KMS-11 (cell line): ENCODE measurements at regions not wholly inside any gene's neighbourhood (a gene's known extent, or its start where the extent isn't known, plus 50 kb on each side); places are given as distances from the start of the nearest gene placed in this dataset.
"Not testable (repeated sequence)": the region's sequence is repeated elsewhere in the genome, so short reads cannot be mapped to it uniquely, and the experiment has no call there.

ENCODE experiments used
- H2AFZ ChIP-seq: fragments of 200-600 bp; sonication (generic); 2 replicates; pipeline ENCODE4 v1.6.1; 2016; ENCODE audit warnings: antibody characterized with exemption, mixed run types, low read depth
- H3K27ac ChIP-seq: fragments of 200-600 bp; sonication (generic); 2 replicates; pipeline ENCODE4 v1.6.1; 2016; ENCODE audit warnings: mild to moderate bottlenecking, mixed run types
- H3K27me3 ChIP-seq: fragments of 200-600 bp; sonication (generic); 2 replicates; pipeline ENCODE4 v1.6.1; 2017; ENCODE audit warnings: mild to moderate bottlenecking, low read depth, mixed run types, moderate library complexity; ENCODE audit not compliant: insufficient read depth
- H3K36me3 ChIP-seq: fragments of 200-600 bp; sonication (generic); 2 replicates; pipeline ENCODE4 v1.6.1; 2017; ENCODE audit warnings: mild to moderate bottlenecking, mixed run types; ENCODE audit not compliant: insufficient read depth
- H3K4me1 ChIP-seq: fragments of 200-600 bp; sonication (generic); 2 replicates; pipeline ENCODE4 v1.6.1; 2016; ENCODE audit warnings: mild to moderate bottlenecking, low read depth, mixed run types; ENCODE audit not compliant: poor library complexity, severe bottlenecking
- H3K4me2 ChIP-seq: fragments of 200-600 bp; sonication (generic); 2 replicates; pipeline ENCODE4 v1.7.0; 2016; ENCODE audit warnings: mild to moderate bottlenecking, mixed run types
- H3K4me3 ChIP-seq: fragments of 200-600 bp; sonication (generic); IDR thresholded peaks from 2 replicates; pipeline ENCODE4 v1.6.1; 2017; ENCODE audit warnings: low read depth, low read length, mixed read lengths; ENCODE audit not compliant: insufficient read depth
- H3K79me2 ChIP-seq: fragments of 200-600 bp; sonication (generic); 2 replicates; pipeline ENCODE4 v1.6.1; 2016; ENCODE audit warnings: low read depth, mixed run types; ENCODE audit not compliant: insufficient read depth
- H3K9ac ChIP-seq: fragments of 200-600 bp; sonication (generic); 2 replicates; pipeline ENCODE4 v1.6.1; 2016; ENCODE audit warnings: mild to moderate bottlenecking, mixed run types
- H4K20me1 ChIP-seq: fragments of 200-600 bp; sonication (generic); 2 replicates; pipeline ENCODE4 v1.6.1; 2016; ENCODE audit warnings: mild to moderate bottlenecking, mixed run types; ENCODE audit not compliant: insufficient read depth
- TF ChIP-seq, protein P1 (sequence below): fragments of 200-600 bp; sonication (generic); conservative IDR thresholded peaks from 2 replicates; pipeline ENCODE4 v1.6.1; 2017; ENCODE audit warnings: low read depth, mild to moderate bottlenecking, antibody characterized with exemption, low read length, moderate library complexity, mixed read lengths

DNA sequence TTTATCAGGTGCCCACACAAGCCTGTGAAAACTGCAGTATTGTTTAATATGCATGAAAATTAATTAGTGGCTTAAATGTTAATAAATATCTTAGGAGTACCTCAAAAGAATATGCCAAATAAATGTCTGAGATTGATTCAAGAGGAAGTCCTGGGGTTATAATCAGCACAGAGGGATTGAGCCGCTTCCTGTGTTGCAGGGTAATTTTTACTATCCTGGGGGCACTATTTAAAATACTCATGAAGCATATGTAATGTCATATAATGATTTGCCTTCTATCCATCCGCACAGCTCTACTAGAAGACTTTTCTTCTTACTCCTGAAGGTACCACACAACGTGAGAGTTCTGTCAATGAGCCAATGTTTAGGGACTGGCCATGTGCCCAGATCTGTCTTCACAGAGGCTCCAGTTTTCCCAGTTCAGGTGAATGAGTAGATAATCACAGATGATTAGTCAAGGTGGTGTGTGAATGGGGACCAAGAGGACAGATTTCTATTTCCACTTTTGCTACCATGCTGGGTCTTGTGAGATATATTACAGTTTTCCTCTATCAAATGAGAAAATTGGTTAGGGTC lies 233.3 kb downstream of the USP46 start:
- TF ChIP-seq, protein P1, sequence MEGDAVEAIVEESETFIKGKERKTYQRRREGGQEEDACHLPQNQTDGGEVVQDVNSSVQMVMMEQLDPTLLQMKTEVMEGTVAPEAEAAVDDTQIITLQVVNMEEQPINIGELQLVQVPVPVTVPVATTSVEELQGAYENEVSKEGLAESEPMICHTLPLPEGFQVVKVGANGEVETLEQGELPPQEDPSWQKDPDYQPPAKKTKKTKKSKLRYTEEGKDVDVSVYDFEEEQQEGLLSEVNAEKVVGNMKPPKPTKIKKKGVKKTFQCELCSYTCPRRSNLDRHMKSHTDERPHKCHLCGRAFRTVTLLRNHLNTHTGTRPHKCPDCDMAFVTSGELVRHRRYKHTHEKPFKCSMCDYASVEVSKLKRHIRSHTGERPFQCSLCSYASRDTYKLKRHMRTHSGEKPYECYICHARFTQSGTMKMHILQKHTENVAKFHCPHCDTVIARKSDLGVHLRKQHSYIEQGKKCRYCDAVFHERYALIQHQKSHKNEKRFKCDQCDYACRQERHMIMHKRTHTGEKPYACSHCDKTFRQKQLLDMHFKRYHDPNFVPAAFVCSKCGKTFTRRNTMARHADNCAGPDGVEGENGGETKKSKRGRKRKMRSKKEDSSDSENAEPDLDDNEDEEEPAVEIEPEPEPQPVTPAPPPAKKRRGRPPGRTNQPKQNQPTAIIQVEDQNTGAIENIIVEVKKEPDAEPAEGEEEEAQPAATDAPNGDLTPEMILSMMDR: no peak
- Histone ChIP-seq H4K20me1 (no peaks in the 10 kb centered on the region), H3K4me1 (no peaks in the 10 kb centered on the region), H3K4me3 (no peak overlapping the region), H3K36me3 (no peaks in the 10 kb centered on the region), H3K79me2 (no peaks in the 10 kb centered on the region), H3K27ac (no peak overlapping the region), H2AFZ (no peak overlapping the region), H3K4me2 (no peak overlapping the region), H3K27me3 (no peaks in the 10 kb centered on the region), H3K9ac (no peak overlapping the region)

DNA sequence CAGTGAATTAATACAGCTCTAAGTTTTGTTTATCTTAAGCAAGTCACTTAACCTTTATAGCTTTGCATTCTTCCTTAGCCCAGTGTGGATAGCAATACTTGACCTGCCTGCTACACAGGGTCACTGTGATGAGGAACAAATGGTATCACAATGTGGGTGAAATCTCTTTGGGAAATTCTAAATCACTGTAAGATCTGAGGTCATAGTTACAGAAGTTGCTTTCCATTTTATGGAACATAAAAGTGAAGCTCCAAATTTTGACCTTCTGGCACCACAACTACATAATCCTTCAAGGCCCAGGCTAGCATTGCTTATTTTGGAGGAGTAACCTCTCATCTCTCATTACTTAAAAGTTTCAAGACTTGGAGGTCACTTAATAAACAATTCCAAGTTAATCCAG lies 227.7 kb downstream of the USP46 start:
- Histone ChIP-seq H3K79me2 (no peaks in the 10 kb centered on the region), H3K4me1 (no peaks in the 10 kb centered on the region)
- TF ChIP-seq, protein P1: no peak

DNA sequence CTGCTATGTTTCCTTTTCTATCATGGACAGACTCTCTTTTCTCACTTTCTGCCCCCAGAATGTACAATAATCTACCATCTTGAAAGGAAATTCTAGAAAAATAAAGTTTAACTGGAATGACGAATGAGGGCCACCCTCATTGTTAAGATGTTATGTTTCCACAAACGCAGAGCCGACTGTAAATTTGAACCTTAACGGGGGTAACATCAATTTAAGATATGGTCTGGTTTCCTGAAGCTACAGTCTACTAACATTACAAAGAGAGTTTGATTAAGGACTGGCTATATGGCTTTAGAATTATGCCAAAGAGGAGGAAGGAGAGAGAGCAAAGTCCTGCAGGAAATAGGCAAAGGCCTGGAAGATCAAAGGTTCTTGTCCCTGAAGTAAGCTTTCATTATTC lies 227.2 kb downstream of the USP46 start:
- H3K9ac ChIP-seq: no peak overlapping the region
- no peaks in the 10 kb centered on the region for H3K27me3 ChIP-seq
- H2AFZ ChIP-seq: no peak overlapping the region
- no peaks in the 10 kb centered on the region for H3K79me2 ChIP-seq
- no peaks in the 10 kb centered on the region for H4K20me1 ChIP-seq
- H3K4me3 ChIP-seq: no peak overlapping the region
- no peaks in the 10 kb centered on the region for H3K4me1 ChIP-seq
- no peak overlapping the region for H3K4me2 ChIP-seq
- H3K36me3 ChIP-seq: no peaks in the 10 kb centered on the region
- no peak overlapping the region for H3K27ac ChIP-seq
- TF ChIP-seq, protein P1: no peak

More for the DNA sequence above, 227.7 kb downstream of the USP46 start:
- Histone ChIP-seq H3K27me3 (no peaks in the 10 kb centered on the region), H3K36me3 (no peaks in the 10 kb centered on the region), H4K20me1 (no peaks in the 10 kb centered on the region), H3K4me2 (no peak overlapping the region), H3K4me3 (no peak overlapping the region), H3K9ac (no peak overlapping the region), H3K27ac (no peak overlapping the region), H2AFZ (no peak overlapping the region)

DNA sequence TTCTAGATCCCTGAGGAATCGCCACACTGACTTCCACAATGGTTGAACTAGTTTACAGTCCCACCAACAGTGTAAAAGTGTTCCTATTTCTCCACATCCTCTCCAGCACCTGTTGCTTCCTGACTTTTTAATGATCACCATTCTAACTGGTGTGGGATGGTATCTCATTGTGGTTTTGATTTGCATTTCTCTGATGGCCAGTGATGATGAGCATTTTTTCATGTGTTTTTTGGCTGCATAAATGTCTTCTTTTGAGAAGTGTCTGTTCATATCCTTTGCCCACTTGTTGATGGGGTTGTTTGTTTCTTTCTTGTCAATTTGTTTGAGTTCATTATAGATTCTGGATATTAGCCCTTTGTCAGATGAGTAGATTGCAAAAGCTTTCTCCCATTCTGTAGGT lies 216.6 kb downstream of the USP46 start:
- H3K9ac ChIP-seq, H3K27ac ChIP-seq, H3K27me3 ChIP-seq, H3K79me2 ChIP-seq, H3K4me2 ChIP-seq, H2AFZ ChIP-seq, H3K36me3 ChIP-seq, H4K20me1 ChIP-seq, H3K4me3 ChIP-seq, H3K4me1 ChIP-seq: not testable (repeated sequence)

DNA sequence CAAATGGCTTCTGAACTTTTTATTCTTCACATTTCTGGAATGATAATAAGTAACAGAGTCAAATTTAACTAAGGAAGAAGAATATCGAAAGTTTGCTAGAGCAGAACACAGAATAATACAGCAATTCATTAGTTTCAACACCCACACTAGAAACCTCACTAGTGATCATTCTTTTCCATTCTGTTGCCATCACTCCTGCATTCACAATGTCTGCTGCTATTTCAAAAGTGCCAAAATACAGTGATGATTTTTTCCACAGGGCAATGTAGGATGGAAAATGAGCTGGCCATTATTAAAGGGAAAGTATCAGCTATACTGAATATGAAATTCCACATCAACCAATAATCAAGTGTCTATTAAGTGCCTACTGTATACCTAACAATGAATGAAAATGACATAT lies 186.7 kb downstream of the USP46 start:
- Histone ChIP-seq H3K79me2 (no peaks in the 10 kb centered on the region), H3K4me3 (no peak overlapping the region), H2AFZ (no peak overlapping the region), H3K27me3 (no peaks in the 10 kb centered on the region), H4K20me1 (no peaks in the 10 kb centered on the region), H3K4me2 (no peak overlapping the region), H3K27ac (no peak overlapping the region), H3K4me1 (no peaks in the 10 kb centered on the region), H3K36me3 (no peaks in the 10 kb centered on the region), H3K9ac (no peak overlapping the region)
- TF ChIP-seq, protein P1: no peak
